Gastroesophageal sphincter (tissue), 3 donors: ENCODE measurements at regions not wholly inside any gene's neighbourhood (a gene's known extent, or its start where the extent isn't known, plus 50 kb on each side); places are given as distances from the start of the nearest gene placed in this dataset.

Experiments
- EP300 ChIP-seq: sonication (generic); formaldehyde crosslinking; IDR thresholded peaks from one replicate; pipeline ENCODE4 v1.6.1; 2017; ENCODE audit warnings: antibody characterized with exemption, mild to moderate bottlenecking
- POLR2A ChIP-seq, 2 donors: fragments of 450-650 bp; IDR thresholded peaks; one replicate each; pipeline ENCODE4 v1.6.1; 2017; ENCODE audit warnings: antibody characterized with exemption in 2 of 2, mild to moderate bottlenecking in 2 of 2, moderate library complexity in 1 of 2
- POLR2AphosphoS5 ChIP-seq: sonication (generic); formaldehyde crosslinking; IDR thresholded peaks from one replicate; pipeline ENCODE4 v1.6.1; 2017; ENCODE audit warnings: antibody characterized with exemption
- TF ChIP-seq, protein P1 (sequence below), 4 experiments: fragments of 200-600 bp in 2 of 4; fragments of 450-650 bp in 2 of 4; sonication (generic) in 1 of 4; IDR thresholded peaks; one replicate each; pipeline ENCODE4 v1.5.1; 2017 to 2019; ENCODE audit warnings: antibody characterized with exemption in 4 of 4, mild to moderate bottlenecking in 2 of 4, moderate library complexity in 2 of 4

DNA sequence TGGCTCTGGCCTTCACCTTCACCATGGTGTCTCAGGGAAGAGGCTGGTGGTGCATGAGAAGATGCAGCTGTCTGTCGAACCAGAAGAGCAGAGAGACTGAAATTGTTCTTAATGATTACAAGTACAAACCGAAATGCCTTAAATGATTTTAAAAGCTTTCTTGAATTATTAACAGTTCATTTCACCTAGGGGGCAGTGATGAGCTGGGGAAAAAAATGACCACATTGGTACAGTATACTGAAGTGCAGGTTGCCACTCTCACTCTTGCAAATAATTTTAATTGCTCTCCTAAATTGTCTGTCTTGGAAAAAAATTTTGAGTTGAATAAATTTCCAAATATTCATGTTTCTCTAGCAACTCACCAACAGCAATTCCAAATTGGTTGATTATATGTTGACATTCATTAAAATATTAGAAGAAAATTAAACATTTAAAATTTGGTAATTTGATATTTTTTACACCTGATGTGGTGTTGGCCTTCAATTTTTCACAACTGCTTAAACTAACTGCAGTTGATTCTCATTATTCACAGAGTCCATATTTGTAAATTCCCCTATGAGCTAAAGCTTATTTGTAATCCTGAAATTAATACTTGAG, 692.6 kb downstream of the ZWINT start:
- no peak for TF ChIP-seq POLR2A (IDR thresholded peaks at IDR 0.05)
- TF ChIP-seq, protein P1, sequence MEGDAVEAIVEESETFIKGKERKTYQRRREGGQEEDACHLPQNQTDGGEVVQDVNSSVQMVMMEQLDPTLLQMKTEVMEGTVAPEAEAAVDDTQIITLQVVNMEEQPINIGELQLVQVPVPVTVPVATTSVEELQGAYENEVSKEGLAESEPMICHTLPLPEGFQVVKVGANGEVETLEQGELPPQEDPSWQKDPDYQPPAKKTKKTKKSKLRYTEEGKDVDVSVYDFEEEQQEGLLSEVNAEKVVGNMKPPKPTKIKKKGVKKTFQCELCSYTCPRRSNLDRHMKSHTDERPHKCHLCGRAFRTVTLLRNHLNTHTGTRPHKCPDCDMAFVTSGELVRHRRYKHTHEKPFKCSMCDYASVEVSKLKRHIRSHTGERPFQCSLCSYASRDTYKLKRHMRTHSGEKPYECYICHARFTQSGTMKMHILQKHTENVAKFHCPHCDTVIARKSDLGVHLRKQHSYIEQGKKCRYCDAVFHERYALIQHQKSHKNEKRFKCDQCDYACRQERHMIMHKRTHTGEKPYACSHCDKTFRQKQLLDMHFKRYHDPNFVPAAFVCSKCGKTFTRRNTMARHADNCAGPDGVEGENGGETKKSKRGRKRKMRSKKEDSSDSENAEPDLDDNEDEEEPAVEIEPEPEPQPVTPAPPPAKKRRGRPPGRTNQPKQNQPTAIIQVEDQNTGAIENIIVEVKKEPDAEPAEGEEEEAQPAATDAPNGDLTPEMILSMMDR (IDR thresholded peaks at IDR 0.05), result no peak
- TF ChIP-seq POLR2AphosphoS5, result no peak
- TF ChIP-seq EP300, result no peak
